GM12878 (cell line): ENCODE measurements at regions not wholly inside any gene's neighbourhood (a gene's known extent, or its start where the extent isn't known, plus 50 kb on each side); places are given as distances from the start of the nearest gene placed in this dataset.

Experiments used
- ATAC-seq: fragments of 200-7000 bp; cut with Tn5 transposase; 3 replicates; pipeline ENCODE4 v1.9.1; 2020; ENCODE audit warnings: mild to moderate bottlenecking, moderate library complexity
- BruUV-seq: library from RNA; stranded (reverse); fragments of 400-500 nt; replicated peaks from 2 replicates; lab custom pipeline; 2021; lab: Mats Ljungman, UMichigan
- CTCF ChIA-PET: fragments of 300-600 bp; sonication (Branson Sonifier 250); formaldehyde crosslinking; extraction: SDS; loops from one replicate; lab custom pipeline; 2021; ENCODE audit warnings: inconsistent platforms; lab: Yijun Ruan, JAX
- POLR2A ChIA-PET: fragments of 350-600 bp; formaldehyde crosslinking; extraction: SDS; loops from one replicate; lab custom pipeline; 2021; ENCODE audit warnings: inconsistent platforms; lab: Charles Lee
- RAD21 ChIA-PET: fragments of 300-600 bp; sonication (Branson Sonifier 250); formaldehyde crosslinking; loops from one replicate; lab custom pipeline; 2023; ENCODE audit warnings: antibody characterized with exemption; ENCODE audit not compliant: unreplicated experiment; lab: Charles Lee
- SMC1A ChIA-PET: fragments of 300-600 bp; sonication (Branson Sonifier 250); formaldehyde crosslinking; loops from one replicate; lab custom pipeline; 2023; ENCODE audit not compliant: unreplicated experiment, uncharacterized antibody; lab: Charles Lee
- DNase-seq: peaks from one replicate; pipeline ENCODE4 v3.0.0-alpha.2; 2011; ENCODE audit warnings: low read depth, low spot score
- FAIRE-seq: peaks from 3 replicates; lab custom pipeline; 2011; peaks lifted over from hg19 to GRCh38; lab: Jason Lieb, UNC
- H2AFZ ChIP-seq: 2 replicates; pipeline ENCODE4 v1.6.0; 2011; ENCODE audit warnings: low read depth, low read length, control low read depth; ENCODE audit not compliant: control insufficient read depth
- H3K27ac ChIP-seq: 2 replicates; pipeline ENCODE4 v1.5.1; 2011; ENCODE audit warnings: control low read depth; ENCODE audit not compliant: control insufficient read depth, insufficient read depth
- H3K27me3 ChIP-seq, 2 experiments: replicated peaks in 1 of 2; 2 replicates each; pipeline versions ENCODE4 v1.6.0 to v1.6.1; 2011; ENCODE audit warnings: low read length in 1 of 2; ENCODE audit not compliant: control insufficient read depth in 2 of 2, insufficient read depth in 2 of 2
- H3K36me3 ChIP-seq, 2 experiments: 2 replicates each; pipeline ENCODE4 v1.5.1; 2011; ENCODE audit warnings: low read length in 1 of 2; ENCODE audit not compliant: control insufficient read depth in 2 of 2, insufficient read depth in 2 of 2
- H3K4me1 ChIP-seq: 2 replicates; pipeline ENCODE4 v1.6.1; 2011; ENCODE audit warnings: mild to moderate bottlenecking, low read length, moderate library complexity, mixed read lengths; ENCODE audit not compliant: control insufficient read depth, insufficient read depth
- H3K4me2 ChIP-seq: 2 replicates; pipeline ENCODE4 v1.6.0; 2011; ENCODE audit warnings: control low read depth; ENCODE audit not compliant: control insufficient read depth, insufficient read depth
- H3K4me3 ChIP-seq: fragments of 200-600 bp; sonication (generic); 2 replicates; pipeline ENCODE4 v1.5.1; 2016
- H3K79me2 ChIP-seq: 2 replicates; pipeline ENCODE4 v1.6.0; 2011; ENCODE audit warnings: low read length; ENCODE audit not compliant: control insufficient read depth, insufficient read depth
- H3K9ac ChIP-seq: 2 replicates; pipeline ENCODE4 v1.8.0; 2011; ENCODE audit warnings: low read length, control low read depth, mixed read lengths; ENCODE audit not compliant: control insufficient read depth, insufficient read depth
- H3K9me3 ChIP-seq: replicated peaks from 3 replicates; pipeline ENCODE4 v1.5.1; 2011; ENCODE audit warnings: mild to moderate bottlenecking, low read length; ENCODE audit not compliant: control insufficient read depth, insufficient read depth
- H4K20me1 ChIP-seq: 2 replicates; pipeline ENCODE4 v1.6.0; 2011; ENCODE audit not compliant: control insufficient read depth, insufficient read depth
- CHD2 ChIP-seq: IDR thresholded peaks from 2 replicates; pipeline ENCODE4 v1.6.1; 2011; ENCODE audit warnings: low read depth, low read length, improper control_type of control experiment, borderline replicate concordance
- ESRRA ChIP-seq: IDR thresholded peaks from 2 replicates; pipeline ENCODE4 v1.6.1; 2012; ENCODE audit warnings: mild to moderate bottlenecking, low read length, improper control_type of control experiment
- FOXM1 ChIP-seq: IDR thresholded peaks from 2 replicates; pipeline ENCODE4 v1.6.1; 2012; ENCODE audit warnings: low read depth, mild to moderate bottlenecking, inconsistent platforms, low read length, moderate library complexity
- HDAC2 ChIP-seq: fragments of 200-600 bp; sonication (generic); IDR thresholded peaks from 2 replicates; pipeline ENCODE4 v1.6.1; 2017
- HDAC6 ChIP-seq: fragments of 200-600 bp; sonication (generic); IDR thresholded peaks from one replicate; pipeline ENCODE4 v1.8.0; 2017; ENCODE audit warnings: antibody characterized with exemption; ENCODE audit not compliant: unreplicated experiment
- MXI1 ChIP-seq: fragments of 150-350 bp; IDR thresholded peaks from 2 replicates; pipeline ENCODE4 v1.6.1; 2011; ENCODE audit warnings: low read depth, mild to moderate bottlenecking, inconsistent platforms, low read length, improper control_type of control experiment
- NBN ChIP-seq: fragments of 450-650 bp; IDR thresholded peaks from 2 replicates; pipeline ENCODE4 v1.6.1; 2016
- NR2C1 ChIP-seq: fragments of 450-650 bp; IDR thresholded peaks from 2 replicates; pipeline ENCODE4 v1.6.1; 2017; ENCODE audit warnings: antibody characterized with exemption, mild to moderate bottlenecking, moderate library complexity
- NRF1 ChIP-seq: conservative IDR thresholded peaks from 2 replicates; pipeline ENCODE4 v1.6.1; 2011; ENCODE audit warnings: mild to moderate bottlenecking, low read depth, low read length, improper control_type of control experiment
- PAX5 ChIP-seq: IDR thresholded peaks from 2 replicates; pipeline ENCODE4 v1.6.1; 2011; ENCODE audit warnings: low read depth, low read length, borderline replicate concordance
- RCOR1 ChIP-seq: conservative IDR thresholded peaks from 2 replicates; pipeline ENCODE4 v1.6.1; 2012; ENCODE audit warnings: low read depth, low read length, improper control_type of control experiment
- SREBF2 ChIP-seq: IDR thresholded peaks from 2 replicates; pipeline ENCODE4 v1.6.1; 2012; ENCODE audit warnings: mild to moderate bottlenecking, low read length
- ZSCAN29 ChIP-seq: fragments of 450-650 bp; IDR thresholded peaks from 2 replicates; pipeline ENCODE4 v1.6.1; 2017; ENCODE audit warnings: mild to moderate bottlenecking, moderate library complexity
- WGBS: methylation state at CpG from one replicate; pipeline ENCODE4 v1.1.6; 2016; ENCODE audit warnings: low lambda C conversion rate; ENCODE audit not compliant: insufficient replicate concordance, insufficient coverage; ENCODE audit errors: missing lambda C conversion rate; 5-methylcytosine and 5-hydroxymethylcytosine counted together
- in situ Hi-C: fragments of 300-500 bp; cut with MboI; formaldehyde crosslinking; loops from 9 replicates; pipeline ENCODE4 v1.14.3; 2018; ENCODE audit warnings: mixed read lengths
- intact Hi-C: fragments of 100-400 bp; cut with micrococcal nuclease; formaldehyde crosslinking; loops from one replicate; pipeline ENCODE4 v1.14.2; 2022; ENCODE audit not compliant: unreplicated experiment
- TF ChIP-seq, protein P1 (sequence below): fragments of 450-650 bp; IDR thresholded peaks from 2 replicates; pipeline ENCODE4 v1.6.1; 2017; ENCODE audit warnings: low read depth, mild to moderate bottlenecking, moderate library complexity
- TF ChIP-seq, protein P2 (sequence below): fragments of 450-650 bp; formaldehyde crosslinking; IDR thresholded peaks from 2 replicates; pipeline ENCODE4 v1.4.0; 2022; ENCODE audit warnings: mild to moderate bottlenecking, moderate library complexity
- TF ChIP-seq, protein P3 (sequence below): IDR thresholded peaks from 2 replicates; pipeline ENCODE4 v1.6.1; 2012; ENCODE audit warnings: low read depth, low read length, improper control_type of control experiment
- TF ChIP-seq, protein P4 (sequence below): IDR thresholded peaks from 2 replicates; pipeline ENCODE4 v1.6.1; 2012; ENCODE audit warnings: mild to moderate bottlenecking, low read depth, low read length

DNA sequence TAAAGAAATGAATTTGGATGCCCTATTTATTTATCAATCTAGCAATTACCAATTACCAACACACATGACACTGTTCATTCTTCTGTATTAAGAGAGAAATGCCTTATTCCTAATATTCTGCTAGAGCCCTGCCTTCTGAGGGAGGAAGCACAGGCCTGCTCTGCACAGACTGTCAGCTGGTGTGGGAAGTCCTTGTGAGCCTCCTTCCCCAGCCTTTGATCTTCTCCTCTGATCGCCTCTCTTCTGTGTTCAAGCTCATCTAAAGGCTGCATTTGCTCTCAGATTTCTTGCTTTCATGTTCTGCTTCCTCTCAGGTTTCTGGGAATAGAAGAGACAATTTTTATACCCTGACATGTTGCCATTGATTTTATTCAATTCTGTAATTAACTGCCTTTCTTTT, 290.6 kb upstream of the UMPS start:
- Histone ChIP-seq H3K9ac (no peak overlapping the region), H3K27ac (no peak overlapping the region), H2AFZ (no peak overlapping the region), H3K4me3 (no peak overlapping the region), H3K4me2 (no peak overlapping the region), H3K27me3 (no peaks in the 10 kb centered on the region; a peak in 1 of 4 replicates), H4K20me1 (no peaks in the 10 kb centered on the region), H3K4me1 (no peaks in the 10 kb centered on the region), H3K79me2 (no peaks in the 10 kb centered on the region), H3K9me3 (no peaks in the 10 kb centered on the region), H3K36me3 (no peaks in the 10 kb centered on the region)
- ChIA-PET SMC1A (interaction anchor here (1.0 to 2.5 kb wide), 4 partner anchors 11 to 25 kb away, joined by 3 to 7 read pairs (median 6); no protein-coding TSS in a partner anchor), RAD21 (no interaction called here), CTCF (interaction anchor here (0.7 to 1.5 kb wide), 3 partner anchors 10 to 40 kb away, joined by 3 to 5 read pairs (median 3); no protein-coding TSS in a partner anchor), POLR2A (no interaction called here)
- 0% methylated on average over 1 of the region's 1 CpG for WGBS
- intact Hi-C loops (no loop called here), in situ Hi-C loops (no loop called here)
- ATAC-seq (no peak), DNase-seq (no peak), FAIRE-seq (no peak)
- BruUV-seq: no TSS peak
- TF ChIP-seq ESRRA (no peak), HDAC6 (no peak), PAX5 (no peak), SREBF2 (no peak), ZSCAN29 (no peak), NRF1 (no peak), NBN (no peak), CHD2 (no peak), HDAC2 (no peak), NR2C1 (no peak), MXI1 (no peak), RCOR1 (no peak), FOXM1 (no peak)
- TF ChIP-seq, protein P1, sequence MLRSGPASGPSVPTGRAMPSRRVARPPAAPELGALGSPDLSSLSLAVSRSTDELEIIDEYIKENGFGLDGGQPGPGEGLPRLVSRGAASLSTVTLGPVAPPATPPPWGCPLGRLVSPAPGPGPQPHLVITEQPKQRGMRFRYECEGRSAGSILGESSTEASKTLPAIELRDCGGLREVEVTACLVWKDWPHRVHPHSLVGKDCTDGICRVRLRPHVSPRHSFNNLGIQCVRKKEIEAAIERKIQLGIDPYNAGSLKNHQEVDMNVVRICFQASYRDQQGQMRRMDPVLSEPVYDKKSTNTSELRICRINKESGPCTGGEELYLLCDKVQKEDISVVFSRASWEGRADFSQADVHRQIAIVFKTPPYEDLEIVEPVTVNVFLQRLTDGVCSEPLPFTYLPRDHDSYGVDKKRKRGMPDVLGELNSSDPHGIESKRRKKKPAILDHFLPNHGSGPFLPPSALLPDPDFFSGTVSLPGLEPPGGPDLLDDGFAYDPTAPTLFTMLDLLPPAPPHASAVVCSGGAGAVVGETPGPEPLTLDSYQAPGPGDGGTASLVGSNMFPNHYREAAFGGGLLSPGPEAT: no peak
- TF ChIP-seq, protein P2, sequence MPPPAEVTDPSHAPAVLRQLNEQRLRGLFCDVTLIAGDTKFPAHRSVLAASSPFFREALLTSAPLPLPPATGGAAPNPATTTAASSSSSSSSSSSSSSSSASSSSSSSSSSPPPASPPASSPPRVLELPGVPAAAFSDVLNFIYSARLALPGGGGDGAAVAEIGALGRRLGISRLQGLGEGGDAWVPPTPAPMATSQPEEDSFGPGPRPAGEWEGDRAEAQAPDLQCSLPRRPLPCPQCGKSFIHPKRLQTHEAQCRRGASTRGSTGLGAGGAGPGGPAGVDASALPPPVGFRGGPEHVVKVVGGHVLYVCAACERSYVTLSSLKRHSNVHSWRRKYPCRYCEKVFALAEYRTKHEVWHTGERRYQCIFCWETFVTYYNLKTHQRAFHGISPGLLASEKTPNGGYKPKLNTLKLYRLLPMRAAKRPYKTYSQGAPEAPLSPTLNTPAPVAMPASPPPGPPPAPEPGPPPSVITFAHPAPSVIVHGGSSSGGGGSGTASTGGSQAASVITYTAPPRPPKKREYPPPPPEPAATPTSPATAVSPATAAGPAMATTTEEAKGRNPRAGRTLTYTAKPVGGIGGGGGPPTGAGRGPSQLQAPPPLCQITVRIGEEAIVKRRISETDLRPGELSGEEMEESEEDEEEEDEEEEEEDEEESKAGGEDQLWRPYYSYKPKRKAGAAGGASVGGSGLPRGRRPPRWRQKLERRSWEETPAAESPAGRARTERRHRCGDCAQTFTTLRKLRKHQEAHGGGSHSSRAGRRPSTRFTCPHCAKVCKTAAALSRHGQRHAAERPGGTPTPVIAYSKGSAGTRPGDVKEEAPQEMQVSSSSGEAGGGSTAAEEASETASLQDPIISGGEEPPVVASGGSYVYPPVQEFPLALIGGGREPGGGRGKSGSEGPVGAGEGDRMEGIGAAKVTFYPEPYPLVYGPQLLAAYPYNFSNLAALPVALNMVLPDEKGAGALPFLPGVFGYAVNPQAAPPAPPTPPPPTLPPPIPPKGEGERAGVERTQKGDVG (CRISPR knock-in tag): no peak
- TF ChIP-seq, protein P3, sequence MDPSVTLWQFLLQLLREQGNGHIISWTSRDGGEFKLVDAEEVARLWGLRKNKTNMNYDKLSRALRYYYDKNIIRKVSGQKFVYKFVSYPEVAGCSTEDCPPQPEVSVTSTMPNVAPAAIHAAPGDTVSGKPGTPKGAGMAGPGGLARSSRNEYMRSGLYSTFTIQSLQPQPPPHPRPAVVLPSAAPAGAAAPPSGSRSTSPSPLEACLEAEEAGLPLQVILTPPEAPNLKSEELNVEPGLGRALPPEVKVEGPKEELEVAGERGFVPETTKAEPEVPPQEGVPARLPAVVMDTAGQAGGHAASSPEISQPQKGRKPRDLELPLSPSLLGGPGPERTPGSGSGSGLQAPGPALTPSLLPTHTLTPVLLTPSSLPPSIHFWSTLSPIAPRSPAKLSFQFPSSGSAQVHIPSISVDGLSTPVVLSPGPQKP: no peak
- TF ChIP-seq, protein P4, sequence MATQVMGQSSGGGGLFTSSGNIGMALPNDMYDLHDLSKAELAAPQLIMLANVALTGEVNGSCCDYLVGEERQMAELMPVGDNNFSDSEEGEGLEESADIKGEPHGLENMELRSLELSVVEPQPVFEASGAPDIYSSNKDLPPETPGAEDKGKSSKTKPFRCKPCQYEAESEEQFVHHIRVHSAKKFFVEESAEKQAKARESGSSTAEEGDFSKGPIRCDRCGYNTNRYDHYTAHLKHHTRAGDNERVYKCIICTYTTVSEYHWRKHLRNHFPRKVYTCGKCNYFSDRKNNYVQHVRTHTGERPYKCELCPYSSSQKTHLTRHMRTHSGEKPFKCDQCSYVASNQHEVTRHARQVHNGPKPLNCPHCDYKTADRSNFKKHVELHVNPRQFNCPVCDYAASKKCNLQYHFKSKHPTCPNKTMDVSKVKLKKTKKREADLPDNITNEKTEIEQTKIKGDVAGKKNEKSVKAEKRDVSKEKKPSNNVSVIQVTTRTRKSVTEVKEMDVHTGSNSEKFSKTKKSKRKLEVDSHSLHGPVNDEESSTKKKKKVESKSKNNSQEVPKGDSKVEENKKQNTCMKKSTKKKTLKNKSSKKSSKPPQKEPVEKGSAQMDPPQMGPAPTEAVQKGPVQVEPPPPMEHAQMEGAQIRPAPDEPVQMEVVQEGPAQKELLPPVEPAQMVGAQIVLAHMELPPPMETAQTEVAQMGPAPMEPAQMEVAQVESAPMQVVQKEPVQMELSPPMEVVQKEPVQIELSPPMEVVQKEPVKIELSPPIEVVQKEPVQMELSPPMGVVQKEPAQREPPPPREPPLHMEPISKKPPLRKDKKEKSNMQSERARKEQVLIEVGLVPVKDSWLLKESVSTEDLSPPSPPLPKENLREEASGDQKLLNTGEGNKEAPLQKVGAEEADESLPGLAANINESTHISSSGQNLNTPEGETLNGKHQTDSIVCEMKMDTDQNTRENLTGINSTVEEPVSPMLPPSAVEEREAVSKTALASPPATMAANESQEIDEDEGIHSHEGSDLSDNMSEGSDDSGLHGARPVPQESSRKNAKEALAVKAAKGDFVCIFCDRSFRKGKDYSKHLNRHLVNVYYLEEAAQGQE: no peak
